ENCODE measurements at regions not wholly inside any gene's neighbourhood (a gene's known extent, or its start where the extent isn't known, plus 50 kb on each side); places are given as distances from the start of the nearest gene placed in this dataset.
A peak's percentile ranks its signal among the peaks of the same experiment; 100 is the strongest.

DNA sequence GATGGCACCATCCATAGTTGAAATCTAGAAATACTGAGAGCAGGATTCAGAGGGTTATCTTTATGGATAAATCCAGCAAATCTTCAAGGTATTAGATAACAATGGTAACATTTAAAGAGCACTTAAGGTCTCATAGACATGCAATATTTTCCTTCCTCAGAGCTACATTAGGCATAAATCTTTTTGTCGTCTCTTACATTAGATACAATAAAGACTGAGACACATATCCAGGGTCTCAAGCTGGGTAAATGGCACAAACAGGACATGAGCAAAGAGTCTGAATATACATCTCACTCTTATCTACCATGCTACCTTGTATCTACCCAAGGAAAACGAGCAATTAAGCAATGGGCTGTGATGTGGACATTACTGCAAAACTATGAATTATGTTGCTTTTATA, 927.3 kb upstream of the EPHA6 start:
- no peak for DNase-seq (ENCODE audit: low spot score)
- no peak for FAIRE-seq

DNA sequence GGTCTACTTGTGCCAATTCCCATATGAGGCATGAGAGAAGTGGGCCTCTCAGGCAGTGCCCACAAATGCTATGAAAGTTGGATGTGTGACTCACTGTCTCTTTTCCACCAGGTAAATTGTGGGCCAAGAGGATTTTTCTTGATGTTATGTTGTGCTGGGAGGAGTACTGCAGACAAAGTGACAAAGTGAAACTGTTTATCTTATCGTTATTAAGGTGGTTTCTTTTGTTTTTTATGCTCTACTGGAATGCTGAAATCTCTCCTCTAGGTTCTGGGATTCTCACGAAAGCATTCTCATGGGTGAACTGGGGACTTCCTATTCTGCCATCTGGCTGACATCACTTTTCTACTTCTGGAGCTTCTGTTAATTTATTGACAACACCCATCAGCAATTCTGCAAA, 919.6 kb upstream of the EPHA6 start:
- no peak for DNase-seq (ENCODE audit: low spot score)
- no peak for FAIRE-seq

DNA sequence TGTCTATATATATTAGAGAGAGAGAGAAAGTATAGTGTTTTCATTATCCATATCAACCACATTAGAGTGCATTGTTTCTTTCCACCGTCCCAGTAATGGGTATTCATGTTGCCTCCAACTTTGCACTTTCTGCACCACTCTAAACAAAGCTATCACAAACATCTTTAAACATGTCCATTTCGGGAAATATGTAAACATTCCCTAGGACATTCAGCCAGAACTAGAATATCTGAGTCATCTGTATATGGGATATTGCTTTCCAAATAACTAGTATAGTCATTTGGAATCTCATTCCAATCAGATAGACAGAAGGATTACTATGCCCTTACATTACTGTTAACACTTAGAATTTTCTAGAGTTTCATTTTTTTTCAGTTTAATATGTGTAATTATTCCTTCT, 914.9 kb upstream of the EPHA6 start:
- no peak for DNase-seq (ENCODE audit: low spot score)

DNA sequence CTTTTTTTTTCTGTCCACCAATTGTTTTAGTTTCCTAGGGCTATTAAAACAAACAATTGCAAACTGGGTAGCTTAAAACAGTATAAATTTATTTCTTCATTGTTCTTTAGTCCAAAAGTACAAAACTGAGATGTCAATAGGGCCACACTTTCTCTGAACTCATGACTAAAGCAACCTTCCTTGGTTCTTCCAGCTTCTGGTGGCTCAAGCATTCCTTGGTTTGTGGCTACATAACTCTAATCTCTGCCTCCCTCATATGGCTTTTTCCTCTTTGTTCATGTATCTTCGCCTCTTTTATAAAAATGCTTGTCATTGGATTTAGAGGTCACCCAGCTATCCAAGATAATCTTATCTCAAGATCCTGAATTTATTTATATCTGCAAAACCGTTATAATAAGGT, 914.5 kb upstream of the EPHA6 start:
- DNase-seq (ENCODE audit: low spot score) = no peak
- FAIRE-seq = no peak

More for the DNA sequence above, 914.9 kb upstream of the EPHA6 start:
- FAIRE-seq = no peak

DNA sequence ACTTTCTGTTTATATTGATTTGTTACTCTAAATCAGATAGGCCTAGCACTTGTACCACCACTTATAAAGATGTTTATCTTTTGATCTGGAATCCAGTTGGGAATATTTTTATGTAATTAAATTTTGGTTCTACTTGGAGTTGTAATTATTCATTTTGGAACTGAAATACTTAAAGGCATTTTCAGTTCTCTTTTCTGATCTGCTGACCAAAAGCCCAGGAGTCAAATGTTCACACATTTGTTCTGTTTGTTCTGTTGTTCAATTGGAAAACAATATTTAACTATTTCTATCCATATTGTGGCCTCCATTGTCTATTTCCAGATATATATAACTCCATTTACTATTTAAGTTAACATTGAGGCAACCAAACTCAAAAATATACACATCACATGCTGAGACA, 912.4 kb upstream of the EPHA6 start:
- no peak for DNase-seq (ENCODE audit: low spot score)
- no peak for FAIRE-seq

DNA sequence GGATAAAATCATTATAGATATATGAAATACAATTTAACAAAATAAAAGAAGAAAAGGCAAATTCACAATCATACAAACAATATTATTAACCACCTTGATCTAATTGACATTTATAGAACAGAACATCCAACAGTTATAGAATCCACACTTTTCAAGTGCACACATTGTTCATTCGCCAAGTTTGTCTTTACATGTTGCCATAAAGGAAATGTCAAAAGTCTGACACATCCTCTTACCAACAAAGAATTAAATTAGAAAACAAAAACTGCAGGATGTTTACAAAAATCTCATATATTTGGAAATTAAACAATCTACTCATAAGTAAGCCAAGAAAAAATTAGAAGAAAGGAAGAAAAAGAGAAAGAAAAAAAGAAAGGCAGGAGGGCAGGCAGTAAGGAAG, 909.2 kb upstream of the EPHA6 start:
- DNase-seq (ENCODE audit: low spot score) (no peak), FAIRE-seq (no peak)

DNA sequence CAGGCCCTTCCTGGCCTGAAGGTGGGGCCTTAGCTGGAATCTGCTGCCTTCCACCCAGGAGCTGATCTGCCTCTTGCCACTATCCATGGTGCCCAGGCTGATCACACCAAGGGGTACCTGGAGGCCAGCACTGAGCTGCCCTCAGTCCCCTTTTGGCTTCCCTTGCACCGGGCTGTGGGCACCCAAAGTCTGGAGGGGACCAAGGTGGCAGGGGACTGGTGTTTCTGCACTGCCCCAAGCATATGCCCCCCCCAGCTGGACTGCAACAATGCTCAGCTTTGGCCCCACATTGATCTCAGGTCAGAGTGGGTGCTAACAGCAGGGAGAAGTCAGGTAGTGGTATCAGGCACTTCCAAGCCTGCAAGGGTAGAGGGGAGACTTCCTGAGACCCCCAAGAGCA, 902.6 kb upstream of the EPHA6 start:
- DNase-seq (ENCODE audit: low spot score) (no peak), FAIRE-seq (no peak)

DNA sequence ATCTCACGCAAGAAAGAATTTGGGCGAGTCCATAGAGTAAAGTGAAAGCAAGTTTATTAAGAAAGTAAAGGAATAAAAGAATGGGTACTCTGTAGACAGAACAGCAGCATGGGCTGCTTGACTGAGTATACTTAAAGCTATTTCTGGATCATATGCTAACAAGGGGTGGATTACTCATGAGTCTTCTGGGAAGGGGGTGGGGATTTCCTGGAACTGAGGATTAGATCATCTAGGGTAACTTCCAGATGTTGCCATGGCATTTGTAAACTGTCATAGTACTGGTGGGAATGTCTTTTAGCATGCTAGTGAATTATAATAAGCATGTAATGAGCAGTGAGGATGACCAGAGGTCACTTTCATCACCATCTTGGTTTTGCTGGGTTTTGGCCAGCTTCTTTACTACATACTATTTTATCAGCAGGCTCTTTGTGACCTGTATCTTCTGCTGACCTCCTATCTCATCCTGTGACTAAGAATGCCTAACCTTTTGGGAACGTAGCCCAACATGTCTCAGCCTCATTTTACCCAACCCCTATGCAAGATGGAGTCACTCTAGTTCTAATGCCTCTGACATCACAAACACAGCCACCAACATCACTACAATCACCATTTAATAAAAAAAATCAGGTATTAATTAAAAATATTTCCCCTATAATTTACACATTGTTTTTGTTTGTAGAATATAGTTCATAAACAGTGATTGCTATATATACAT, 890.7 kb upstream of the EPHA6 start:
- FAIRE-seq (peak; percentile 82), DNase-seq (ENCODE audit: low spot score) (peak; percentile 89)

DNA sequence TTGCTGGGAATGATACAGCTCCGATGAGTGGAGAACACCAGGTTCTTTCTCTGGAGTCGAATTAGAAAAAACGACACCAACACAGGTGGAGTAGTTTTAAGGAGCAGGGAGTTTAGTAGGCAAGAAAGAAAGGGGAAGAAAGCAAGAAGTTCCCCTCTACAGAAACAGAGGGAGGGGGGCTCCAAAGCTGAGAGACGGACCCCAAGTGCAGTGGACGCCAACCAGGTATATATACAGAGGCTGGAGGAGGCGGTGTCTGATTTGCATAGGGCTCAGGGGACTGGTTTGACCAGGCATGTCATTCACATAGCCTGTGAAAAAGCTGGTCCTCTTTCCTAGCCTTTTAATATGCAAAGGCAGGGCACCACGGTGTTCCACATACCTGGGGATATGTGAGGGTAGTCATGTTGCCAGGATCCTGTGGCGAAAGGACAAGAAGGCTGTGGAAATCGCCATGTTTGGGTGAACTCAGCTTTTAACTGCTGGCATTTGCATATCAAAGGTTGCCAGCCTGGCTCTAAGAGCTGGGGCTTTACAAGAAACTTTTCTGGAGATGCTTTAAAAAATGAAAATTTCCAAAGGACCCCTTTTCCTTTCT, 887.4 kb upstream of the EPHA6 start:
- FAIRE-seq (no peak), DNase-seq (ENCODE audit: low spot score) (no peak)

DNA sequence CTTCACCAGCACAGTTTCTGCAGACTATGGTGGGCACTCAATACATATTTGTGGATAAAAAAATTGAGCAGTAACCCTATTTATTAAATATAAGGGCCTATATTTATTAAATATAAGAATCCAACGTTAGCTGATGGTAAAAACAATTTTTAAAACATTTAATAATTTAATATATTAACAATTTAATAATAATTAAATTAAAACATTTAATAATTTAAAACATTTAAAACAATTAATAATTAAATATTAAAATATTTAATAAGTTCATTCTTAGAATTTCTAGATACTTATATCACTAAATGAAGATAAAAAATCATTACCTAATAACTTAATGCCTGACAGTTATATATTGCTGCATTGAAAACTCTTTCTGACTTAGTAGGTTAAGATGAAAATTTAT, 880.2 kb upstream of the EPHA6 start:
- FAIRE-seq (peak; percentile 84), DNase-seq (ENCODE audit: low spot score) (no peak)

DNA sequence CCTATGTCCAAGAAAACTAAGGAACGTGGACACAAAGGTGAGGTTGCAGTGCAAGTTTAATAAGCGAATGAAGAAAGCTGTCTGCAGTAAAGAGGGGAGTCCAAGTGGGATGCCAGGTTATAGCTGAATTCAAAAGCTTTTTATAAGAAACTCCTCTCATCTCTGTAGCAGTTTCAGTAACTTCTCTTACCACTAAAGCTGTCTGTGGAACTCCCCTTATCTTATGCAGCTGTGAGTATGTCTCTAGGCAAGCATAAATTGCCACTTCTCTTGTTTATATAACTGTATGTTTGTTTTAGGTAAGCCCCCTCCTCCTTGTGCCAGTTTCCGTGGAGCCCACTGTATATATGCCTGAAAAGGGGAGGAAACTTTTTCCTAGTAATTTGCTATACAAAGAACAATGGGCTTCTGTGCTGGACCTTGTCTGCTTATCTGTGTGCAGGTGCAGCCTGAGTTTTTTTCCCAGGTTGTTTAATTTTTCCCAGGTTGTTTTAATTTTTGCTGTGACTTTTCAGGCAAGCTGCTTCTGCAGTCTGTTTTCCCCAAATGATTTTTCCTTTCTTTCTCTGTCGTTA, 875.1 kb upstream of the EPHA6 start:
- no peak for DNase-seq (ENCODE audit: low spot score)
- no peak for FAIRE-seq

DNA sequence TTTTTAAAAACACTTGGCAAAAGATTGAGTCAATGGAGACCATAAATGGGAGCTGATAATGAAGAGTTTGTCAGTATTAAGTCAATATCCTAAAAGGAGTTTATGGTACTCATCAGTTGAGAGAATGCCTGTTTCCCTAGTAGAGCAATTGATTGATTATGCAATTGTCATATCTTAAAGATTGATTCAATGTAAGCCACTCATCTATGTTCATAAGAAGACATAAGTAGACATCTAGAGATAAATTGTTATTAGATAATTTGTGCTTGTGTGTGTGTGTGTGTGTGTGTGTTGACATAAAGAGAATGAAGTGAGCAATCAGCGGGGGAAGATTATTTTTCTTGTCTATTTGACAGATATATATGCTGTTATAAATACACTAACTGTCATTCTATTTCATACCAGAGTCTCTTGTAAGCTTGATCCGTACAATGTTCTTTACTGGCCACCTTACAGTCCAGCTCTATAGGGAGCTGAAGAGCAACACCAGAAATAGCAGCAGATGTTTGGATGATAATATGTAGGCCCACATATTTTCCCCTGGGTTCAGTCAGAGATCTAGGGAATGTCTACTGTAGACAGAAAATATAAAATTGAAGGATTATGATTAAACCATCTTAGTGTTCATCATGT, 848.6 kb upstream of the EPHA6 start:
- no peak for FAIRE-seq

DNA sequence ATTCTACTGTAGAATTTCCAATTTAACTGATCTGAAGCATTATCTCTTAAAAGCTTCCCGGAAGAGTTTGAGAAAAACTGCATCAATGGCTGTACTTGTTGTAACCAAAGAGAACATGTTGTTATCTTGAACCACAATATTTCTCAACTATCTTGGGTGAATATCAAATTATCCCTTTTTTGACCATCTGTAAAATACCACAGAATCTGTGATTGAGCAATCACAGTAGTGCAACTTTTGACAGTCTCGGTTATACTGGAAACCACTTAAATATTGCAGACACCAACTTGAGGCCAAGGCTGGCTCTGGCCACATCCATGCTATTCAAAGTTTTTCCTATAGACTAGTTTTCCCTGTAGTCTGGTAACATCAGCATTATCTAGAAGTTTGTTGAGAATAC, 842.8 kb upstream of the EPHA6 start:
- no peak for DNase-seq (ENCODE audit: low spot score)
- FAIRE-seq = no peak

More for the DNA sequence above, 848.6 kb upstream of the EPHA6 start:
- no peak for DNase-seq (ENCODE audit: low spot score)

DNA sequence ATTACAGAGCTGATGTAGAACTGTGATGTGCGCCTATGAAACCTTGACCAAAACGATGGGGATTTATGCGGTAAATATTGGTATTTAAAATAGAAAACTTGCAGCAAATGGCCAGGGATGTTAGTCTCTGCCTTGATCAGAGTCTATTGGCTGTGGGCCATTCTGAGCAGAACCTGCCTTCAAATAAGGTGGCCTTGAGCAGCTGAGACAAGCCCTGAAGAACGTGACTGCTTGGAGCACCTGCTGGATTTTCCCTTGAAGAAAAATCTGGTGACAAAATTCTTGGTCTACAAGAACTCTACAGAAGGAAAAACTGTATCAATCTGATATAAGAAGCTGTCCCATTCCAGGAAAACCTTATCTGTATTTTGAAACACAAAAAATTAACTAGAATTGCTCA, 820.1 kb upstream of the EPHA6 start:
- DNase-seq (ENCODE audit: low spot score) = no peak
- no peak for FAIRE-seq

DNA sequence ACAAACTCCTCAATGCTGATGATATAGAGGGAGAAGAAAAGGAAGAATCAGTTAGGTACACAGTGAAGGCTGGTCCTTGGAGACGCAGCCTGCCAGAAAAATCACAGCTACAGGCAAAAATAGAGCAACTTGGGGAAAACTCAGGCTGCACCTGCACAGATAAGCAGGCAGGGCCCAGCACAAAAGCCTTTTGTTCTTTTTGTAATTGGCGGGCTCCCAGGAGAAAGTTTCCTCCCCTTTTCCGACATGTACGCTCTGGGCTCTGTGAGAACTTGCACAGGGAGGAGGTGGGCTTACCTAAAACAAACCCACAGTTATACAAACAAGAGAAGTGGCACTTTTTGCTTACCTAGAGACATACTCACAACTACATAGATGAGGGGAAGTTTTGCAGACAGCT, 813.4 kb upstream of the EPHA6 start:
- DNase-seq (ENCODE audit: low spot score) (no peak), FAIRE-seq (no peak)

DNA sequence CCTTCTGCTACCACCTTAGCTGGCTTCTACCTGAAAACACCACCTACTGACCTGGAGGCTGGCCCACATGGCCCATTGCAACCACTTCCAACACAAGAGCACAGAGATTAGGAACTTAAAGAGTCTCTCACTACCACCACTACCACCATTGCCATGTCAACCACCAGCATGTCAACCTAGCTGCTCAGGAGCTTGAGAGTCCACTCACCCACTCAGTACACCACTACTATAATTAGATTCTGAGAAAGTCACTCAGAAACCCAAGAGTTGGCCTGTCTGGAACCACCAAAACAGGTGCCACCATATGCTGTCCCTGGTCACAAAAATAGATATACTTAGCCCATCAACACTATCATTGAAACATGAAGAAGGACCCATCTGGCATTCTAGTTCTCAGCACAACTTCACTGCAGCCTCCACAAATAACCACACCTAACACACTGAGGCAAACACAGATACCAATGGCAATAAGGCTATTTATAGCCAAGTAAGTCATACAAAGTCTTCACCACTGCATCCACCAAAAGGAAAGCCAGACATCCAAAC, 806.7 kb upstream of the EPHA6 start:
- DNase-seq (ENCODE audit: low spot score) (no peak), FAIRE-seq (no peak)

DNA sequence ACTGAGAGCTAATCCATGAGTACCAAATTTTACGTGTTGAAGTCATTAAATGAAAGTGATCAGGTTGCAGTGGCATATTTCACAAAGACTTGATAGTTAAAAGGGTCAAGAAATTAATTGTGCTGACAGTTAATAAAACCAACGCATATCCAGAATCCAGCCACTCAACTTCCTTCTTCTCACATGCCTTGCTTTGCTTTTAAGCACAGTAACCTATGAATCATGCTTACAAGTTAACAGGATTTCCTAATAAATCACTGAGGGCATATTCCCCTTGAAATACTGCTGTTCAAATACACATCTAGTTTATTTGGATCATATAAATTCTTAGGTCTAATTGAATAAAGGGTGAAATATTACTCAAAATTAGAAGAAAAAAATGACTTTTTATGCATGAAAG, 801.5 kb upstream of the EPHA6 start:
- DNase-seq (ENCODE audit: low spot score) = no peak
- no peak for FAIRE-seq

DNA sequence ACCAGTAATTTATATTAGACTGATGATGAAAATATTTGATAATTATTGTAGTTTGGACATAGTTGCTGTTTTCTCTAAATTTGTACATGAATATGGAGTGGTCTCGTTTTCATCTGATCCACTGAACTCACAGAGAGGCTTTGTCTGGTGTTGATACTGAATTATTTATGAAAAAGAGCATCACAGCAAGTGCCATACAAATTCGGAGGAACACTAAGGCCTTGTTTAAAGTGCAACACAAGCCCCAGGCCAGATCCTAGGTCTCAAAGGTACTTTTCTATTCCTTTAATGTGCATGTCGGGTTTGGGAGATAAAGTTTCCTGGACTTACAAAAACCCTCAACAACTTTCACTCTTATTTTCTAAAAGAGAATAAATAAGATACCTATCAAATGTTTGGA, 796.8 kb upstream of the EPHA6 start:
- FAIRE-seq (no peak), DNase-seq (ENCODE audit: low spot score) (no peak)

DNA sequence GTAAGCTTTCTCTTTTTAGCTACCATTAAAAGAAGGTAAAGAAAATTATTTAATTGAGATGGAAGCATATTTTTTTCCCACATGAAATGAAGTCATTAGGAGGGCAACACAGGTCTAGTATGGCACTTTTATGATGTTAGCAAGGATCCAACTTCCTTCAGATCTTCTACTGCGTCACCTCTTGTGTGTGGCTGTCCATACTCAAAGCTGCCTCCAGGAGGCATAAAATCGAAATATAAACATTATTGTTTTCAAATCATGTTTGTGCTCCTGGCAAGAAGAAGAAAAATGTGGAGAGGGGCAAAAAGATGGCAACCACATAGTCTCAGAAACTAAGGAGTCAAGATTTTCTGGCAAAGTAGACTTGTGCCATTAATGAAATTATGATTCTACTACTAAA, 791.7 kb upstream of the EPHA6 start:
- no peak for DNase-seq (ENCODE audit: low spot score)

DNA sequence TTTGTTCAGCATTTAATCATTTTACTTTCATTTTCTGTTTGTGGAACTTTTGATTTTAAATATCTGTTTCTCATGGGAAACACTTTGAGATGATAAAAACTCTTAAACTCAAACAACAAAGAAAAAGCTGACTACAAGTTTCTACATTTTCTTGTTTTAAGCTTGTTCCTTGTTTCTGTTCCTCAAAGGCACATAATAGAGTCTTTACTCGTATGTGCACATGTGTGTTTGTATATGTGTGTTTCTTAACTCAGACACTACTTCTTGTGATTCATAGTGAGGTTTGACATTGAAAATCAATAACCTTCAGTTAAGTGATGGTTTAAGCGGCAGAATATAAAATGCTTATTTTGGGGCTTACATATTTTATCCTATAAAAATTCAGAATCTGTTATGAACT, 786.7 kb upstream of the EPHA6 start:
- DNase-seq (ENCODE audit: low spot score) (no peak), FAIRE-seq (no peak)

More for the DNA sequence above, 791.7 kb upstream of the EPHA6 start:
- no peak for FAIRE-seq

DNA sequence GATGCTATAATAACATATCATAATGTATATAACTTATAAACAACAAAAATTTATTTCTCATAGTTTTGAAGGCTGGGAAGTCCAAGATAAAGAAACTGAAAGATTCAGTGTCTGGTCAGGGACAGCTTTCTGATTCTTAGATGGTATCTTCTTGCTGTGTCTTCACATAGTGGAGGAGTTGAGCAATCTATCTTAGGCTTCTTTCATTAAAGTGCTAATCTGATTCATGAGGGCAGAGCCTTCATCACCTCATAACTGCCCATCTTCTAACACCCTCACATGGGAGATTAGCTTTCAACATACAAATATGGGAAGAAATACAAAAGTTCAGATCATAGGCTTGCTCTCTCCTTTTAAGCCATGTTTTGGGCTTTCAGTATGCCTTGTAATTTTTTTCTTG, 774.8 kb upstream of the EPHA6 start:
- no peak for FAIRE-seq
- DNase-seq (ENCODE audit: low spot score) = no peak

DNA sequence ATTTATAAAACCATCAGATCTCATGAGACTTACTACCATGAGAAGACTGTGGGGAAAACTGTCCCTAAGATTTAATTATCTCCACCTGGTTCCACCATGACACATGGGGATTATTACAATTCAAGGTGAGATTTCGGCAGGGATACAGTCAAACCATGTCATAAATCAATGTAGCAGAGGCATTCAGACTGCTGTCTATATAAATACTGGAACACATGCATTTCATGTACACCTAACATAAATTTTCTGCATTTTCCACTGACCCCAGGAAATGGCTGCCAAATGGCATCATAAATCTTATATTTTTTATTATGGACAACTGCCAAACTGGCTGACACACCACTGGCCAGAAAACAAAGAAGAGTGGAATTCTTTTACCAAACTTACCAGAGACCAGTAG, 755.1 kb upstream of the EPHA6 start:
- FAIRE-seq = no peak

More for the DNA sequence above, 755.1 kb upstream of the EPHA6 start:
- DNase-seq (ENCODE audit: low spot score) = no peak
